ENCODE measurements at regions not wholly inside any gene's neighbourhood (a gene's known extent, or its start where the extent isn't known, plus 50 kb on each side); places are given as distances from the start of the nearest gene placed in this dataset.

- Histone ChIP-seq H3F3A (ENCODE audit: insufficient read depth, low read length, poor library complexity, severe bottlenecking) (no peaks in the 10 kb centered on the region), H2AFZ (ENCODE audit: low read depth, low read length) (no peak overlapping the region), H3K9ac (ENCODE audit: low read length) (no peak overlapping the region), H3K79me2 (replicated peaks; ENCODE audit: insufficient read depth, low read length) (no peaks in the 10 kb centered on the region), H4K20me1 (ENCODE audit: insufficient read depth) (no peaks in the 10 kb centered on the region), H3K4me2 (ENCODE audit: low read length) (no peak overlapping the region), H3K4me3 (ENCODE audit: low read length) (no peak overlapping the region), H3K27me3 (ENCODE audit: insufficient read depth, low read depth, low read length) (no peaks in the 10 kb centered on the region), H3K9me3 (ENCODE audit: low read length) (no peaks in the 10 kb centered on the region), H3K27ac (ENCODE audit: low read length) (no peak overlapping the region), H3K9me2 (ENCODE audit: insufficient read depth, low read length) (no peaks in the 10 kb centered on the region), H3K36me3 (ENCODE audit: insufficient read depth, low read length) (no peaks in the 10 kb centered on the region)
- no peak for TF ChIP-seq SMC3 (conservative IDR thresholded peaks at IDR 0.05; ENCODE audit: poor library complexity)
These were observed 284.5 kb downstream of the PTPRU start for GRCh38 chr1:29520571-29521437.

- H3K27me3 ChIP-seq (ENCODE audit: insufficient read depth, low read depth, low read length): no peaks in the 10 kb centered on the region
- H4K20me1 ChIP-seq (ENCODE audit: insufficient read depth): no peaks in the 10 kb centered on the region
- H3K27ac ChIP-seq (ENCODE audit: low read length): no peak overlapping the region
- H2AFZ ChIP-seq (ENCODE audit: low read depth, low read length): no peak overlapping the region
- H3F3A ChIP-seq (ENCODE audit: insufficient read depth, low read length, poor library complexity, severe bottlenecking): no peaks in the 10 kb centered on the region
- H3K9me3 ChIP-seq (ENCODE audit: low read length): no peaks in the 10 kb centered on the region
- TF ChIP-seq TAF1 (IDR thresholded peaks at IDR 0.05; ENCODE audit: low read depth): no peak
- TF ChIP-seq EZH2 (IDR thresholded peaks at IDR 0.05; ENCODE audit: borderline replicate concordance, insufficient read depth, low read length, poor library complexity, severe bottlenecking): no peak
- TF ChIP-seq EP300 (conservative IDR thresholded peaks at IDR 0.05; ENCODE audit: poor library complexity, severe bottlenecking): no peak
- no peak for TF ChIP-seq RAD21 (conservative IDR thresholded peaks at IDR 0.05)
- TF ChIP-seq REST (IDR thresholded peaks at IDR 0.05; ENCODE audit: borderline replicate concordance): no peak
- TF ChIP-seq MXI1 (conservative IDR thresholded peaks at IDR 0.05; ENCODE audit: poor library complexity, severe bottlenecking): no peak
- TF ChIP-seq CTCF (IDR thresholded peaks at IDR 0.05; ENCODE audit: poor library complexity, severe bottlenecking): no peak
- no peak for TF ChIP-seq POLR2AphosphoS5 (IDR thresholded peaks at IDR 0.05)
- TF ChIP-seq SMC3 (conservative IDR thresholded peaks at IDR 0.05; ENCODE audit: poor library complexity): no peak
- H3K4me3 ChIP-seq (ENCODE audit: low read length): no peak overlapping the region
- no peak overlapping the region for H3K4me2 ChIP-seq (ENCODE audit: low read length)
- no peaks in the 10 kb centered on the region for H3K9me2 ChIP-seq (ENCODE audit: insufficient read depth, low read length)
- no peaks in the 10 kb centered on the region for H3K79me2 ChIP-seq (replicated peaks; ENCODE audit: insufficient read depth, low read length)
- no peaks in the 10 kb centered on the region for H3K36me3 ChIP-seq (ENCODE audit: insufficient read depth, low read length)
- H3K9ac ChIP-seq (ENCODE audit: low read length): no peak overlapping the region
These were observed 283.4 kb downstream of the PTPRU start for GRCh38 chr1:29519788-29520110.

Measured in neural cell (in vitro differentiated cells).